HFF-Myc (cell line): ENCODE measurements at regions not wholly inside any gene's neighbourhood (a gene's known extent, or its start where the extent isn't known, plus 50 kb on each side); places are given as distances from the start of the nearest gene placed in this dataset.

Experiments used
- DNase-seq: peaks from one replicate; pipeline ENCODE4 v3.0.0-alpha.2; 2011; ENCODE audit warnings: low read depth; ENCODE audit errors: extremely low read depth
- H3K4me3 ChIP-seq: replicated peaks from 2 replicates; pipeline ENCODE4 v1.5.1; 2011; ENCODE audit warnings: low read depth, mild to moderate bottlenecking, control low read depth, low read length
- CTCF ChIP-seq: IDR thresholded peaks from 2 replicates; pipeline ENCODE4 v1.5.1; 2012; ENCODE audit warnings: mild to moderate bottlenecking, low read depth, low read length, control low read depth; ENCODE audit errors: missing control alignments

GRCh38 chr18:34592961-34593382, 117.1 kb upstream of the DTNA start:
- H3K4me3 ChIP-seq = no peak overlapping the region
- TF ChIP-seq CTCF = no peak
- no peak for DNase-seq

- DNase-seq = no peak
- H3K4me3 ChIP-seq = no peak overlapping the region
- no peak for TF ChIP-seq CTCF
Observed at GRCh38 chr18:34594266-34594665, 115.8 kb upstream of the DTNA start.

GRCh38 chr18:34595690-34596089, 114.4 kb upstream of the DTNA start:
- TF ChIP-seq CTCF = peak; percentile 55
- no peak for DNase-seq
- no peak overlapping the region for H3K4me3 ChIP-seq

- H3K4me3 ChIP-seq = no peak overlapping the region
- no peak for DNase-seq
- TF ChIP-seq CTCF = no peak
Observed at GRCh38 chr18:34598120-34598635, 111.9 kb upstream of the DTNA start.

- TF ChIP-seq CTCF = no peak
- DNase-seq = no peak
- H3K4me3 ChIP-seq = no peak overlapping the region
Observed at GRCh38 chr18:34600158-34600557, 109.9 kb upstream of the DTNA start.

- H3K4me3 ChIP-seq = no peak overlapping the region
- TF ChIP-seq CTCF = no peak
- DNase-seq = no peak
Observed at GRCh38 chr18:34600874-34601656, 109.0 kb upstream of the DTNA start.
